OCI-LY1 (cell line): ENCODE measurements at regions not wholly inside any gene's neighbourhood (a gene's known extent, or its start where the extent isn't known, plus 50 kb on each side); places are given as distances from the start of the nearest gene placed in this dataset.
"Not testable (repeated sequence)": the region's sequence is repeated elsewhere in the genome, so short reads cannot be mapped to it uniquely, and the experiment has no call there.

ENCODE experiments used
- H2AFZ ChIP-seq: fragments of 200-600 bp; sonication (generic), shearing (Covaris generic); 2 replicates; pipeline ENCODE4 v1.6.0; 2014; ENCODE audit warnings: antibody characterized with exemption, mild to moderate bottlenecking, low read length
- H3F3A ChIP-seq: fragments of 200-600 bp; sonication (generic), shearing (Covaris generic); 2 replicates; pipeline ENCODE4 v1.6.0; 2014; ENCODE audit warnings: mild to moderate bottlenecking, antibody characterized with exemption, low read length, moderate library complexity; ENCODE audit not compliant: insufficient read depth
- H3K27ac ChIP-seq: fragments of 200-600 bp; sonication (generic); 2 replicates; pipeline ENCODE4 v1.5.1; 2014; ENCODE audit warnings: low read length, mixed run types, mild to moderate bottlenecking, low read depth; ENCODE audit not compliant: poor library complexity, severe bottlenecking
- H3K27me3 ChIP-seq: fragments of 200-600 bp; sonication (generic); 2 replicates; pipeline ENCODE4 v1.6.0; 2014; ENCODE audit warnings: antibody characterized with exemption, mild to moderate bottlenecking, low read length, moderate library complexity; ENCODE audit not compliant: insufficient read depth
- H3K36me3 ChIP-seq: fragments of 200-600 bp; sonication (generic); 2 replicates; pipeline ENCODE4 v1.6.1; 2014; ENCODE audit warnings: mild to moderate bottlenecking, antibody characterized with exemption, low read length, moderate library complexity, mixed read lengths; ENCODE audit not compliant: insufficient read depth
- H3K4me1 ChIP-seq: fragments of 200-600 bp; sonication (generic); 2 replicates; pipeline ENCODE4 v1.5.1; 2014; ENCODE audit warnings: mild to moderate bottlenecking, low read length, moderate library complexity; ENCODE audit not compliant: insufficient read depth, severe bottlenecking
- H3K4me2 ChIP-seq: fragments of 200-600 bp; sonication (generic), shearing (Covaris generic); 2 replicates; pipeline ENCODE4 v1.6.1; 2014; ENCODE audit warnings: low read length
- H3K4me3 ChIP-seq: fragments of 200-600 bp; sonication (generic); 2 replicates; pipeline ENCODE4 v1.5.1; 2014; ENCODE audit warnings: low read length, low read depth, mild to moderate bottlenecking, mixed read lengths; ENCODE audit not compliant: poor library complexity, severe bottlenecking
- H3K79me2 ChIP-seq: fragments of 200-600 bp; shearing (Covaris generic); 2 replicates; pipeline ENCODE4 v1.6.1; 2016; ENCODE audit warnings: mixed run types, low read length, mixed read lengths; ENCODE audit not compliant: insufficient read depth
- H3K9ac ChIP-seq: fragments of 200-600 bp; sonication (generic), shearing (Covaris generic); 2 replicates; pipeline ENCODE4 v1.6.1; 2014; ENCODE audit warnings: mild to moderate bottlenecking, low read length, mixed read lengths
- H3K9me2 ChIP-seq: fragments of 200-600 bp; sonication (generic), shearing (Covaris generic); 2 replicates; pipeline ENCODE4 v1.6.1; 2014; ENCODE audit warnings: low read depth, mild to moderate bottlenecking, low read length, mixed read lengths
- H3K9me3 ChIP-seq: fragments of 200-600 bp; shearing (Covaris generic); 2 replicates; pipeline ENCODE4 v1.6.1; 2014; ENCODE audit warnings: low read length, mixed read lengths
- H4K20me1 ChIP-seq: fragments of 200-600 bp; sonication (generic), shearing (Covaris generic); 2 replicates; pipeline ENCODE4 v1.6.0; 2016; ENCODE audit warnings: mild to moderate bottlenecking, low read length; ENCODE audit not compliant: insufficient read depth
- CTCF ChIP-seq: fragments of 200-600 bp; sonication (generic), shearing (Covaris generic); IDR thresholded peaks from 2 replicates; pipeline ENCODE4 v1.5.1; 2017; ENCODE audit warnings: mild to moderate bottlenecking, antibody characterized with exemption, low read length, moderate library complexity, mixed read lengths
- EZH2 ChIP-seq: fragments of 200-600 bp; sonication (generic), shearing (Covaris generic); IDR thresholded peaks from 2 replicates; pipeline ENCODE4 v1.8.0; 2017; ENCODE audit warnings: borderline replicate concordance, mixed run types, mild to moderate bottlenecking, antibody characterized with exemption, low read length, moderate library complexity, mixed read lengths

- H3K4me2 ChIP-seq, result no peak overlapping the region
- no peaks in the 10 kb centered on the region for H3K9me3 ChIP-seq
- no peak overlapping the region for H2AFZ ChIP-seq
- no peak overlapping the region for H3K4me3 ChIP-seq
- H3K36me3 ChIP-seq, result no peaks in the 10 kb centered on the region
- H3F3A ChIP-seq, result no peaks in the 10 kb centered on the region
- H3K9ac ChIP-seq, result no peak overlapping the region
- TF ChIP-seq EZH2 (no peak), CTCF (no peak)
- H3K27ac ChIP-seq, result no peak overlapping the region
- no peaks in the 10 kb centered on the region for H3K9me2 ChIP-seq
- no peaks in the 10 kb centered on the region for H3K79me2 ChIP-seq
- H3K4me1 ChIP-seq, result no peaks in the 10 kb centered on the region
- H3K27me3 ChIP-seq, result no peaks in the 10 kb centered on the region; the same call in 1 of the 2 replicates
- no peaks in the 10 kb centered on the region for H4K20me1 ChIP-seq
Measured at GRCh38 chr1:157213836-157214235, 75.6 kb upstream of the ETV3 start.

- no peaks in the 10 kb centered on the region for H3K9me3 ChIP-seq
- no peak overlapping the region for H3K27ac ChIP-seq
- H4K20me1 ChIP-seq, result no peaks in the 10 kb centered on the region
- TF ChIP-seq CTCF, result no peak
- TF ChIP-seq EZH2, result no peak
- H3K4me2 ChIP-seq, result no peak overlapping the region
- no peaks in the 10 kb centered on the region for H3K27me3 ChIP-seq
- H3K9ac ChIP-seq, result no peak overlapping the region
- H2AFZ ChIP-seq, result no peak overlapping the region
- no peaks in the 10 kb centered on the region for H3K9me2 ChIP-seq
- H3K36me3 ChIP-seq, result no peaks in the 10 kb centered on the region
- no peak overlapping the region for H3K4me3 ChIP-seq
- no peaks in the 10 kb centered on the region for H3F3A ChIP-seq
- H3K4me1 ChIP-seq, result no peaks in the 10 kb centered on the region
- no peaks in the 10 kb centered on the region for H3K79me2 ChIP-seq
Measured at GRCh38 chr1:157209514-157209913, 71.3 kb upstream of the ETV3 start.

GRCh38 chr1:157205982-157206381, 67.8 kb upstream of the ETV3 start:
- H3K9me3 ChIP-seq, H2AFZ ChIP-seq, H3K79me2 ChIP-seq, H3K36me3 ChIP-seq, H3K27me3 ChIP-seq, H3K9ac ChIP-seq, H3K4me3 ChIP-seq, H3K27ac ChIP-seq, H3K4me1 ChIP-seq, H3K9me2 ChIP-seq, H4K20me1 ChIP-seq, H3F3A ChIP-seq, H3K4me2 ChIP-seq: not testable (repeated sequence)

GRCh38 chr1:157203166-157203565, 65.0 kb upstream of the ETV3 start:
- no peak overlapping the region for H3K27ac ChIP-seq
- H3K9me3 ChIP-seq, result no peaks in the 10 kb centered on the region
- H4K20me1 ChIP-seq, result no peaks in the 10 kb centered on the region
- H3K27me3 ChIP-seq, result no peaks in the 10 kb centered on the region; the same call in 1 of the 2 replicates
- H3K9me2 ChIP-seq, result no peaks in the 10 kb centered on the region
- H3F3A ChIP-seq, result no peaks in the 10 kb centered on the region
- H3K4me1 ChIP-seq, result no peaks in the 10 kb centered on the region
- no peak overlapping the region for H3K4me3 ChIP-seq
- TF ChIP-seq CTCF, result no peak
- TF ChIP-seq EZH2, result no peak
- H3K9ac ChIP-seq, result no peak overlapping the region
- H2AFZ ChIP-seq, result no peak overlapping the region
- H3K4me2 ChIP-seq, result no peak overlapping the region
- H3K79me2 ChIP-seq, result no peaks in the 10 kb centered on the region
- H3K36me3 ChIP-seq, result no peaks in the 10 kb centered on the region
